NCI-H146 (cell line): ENCODE measurements at regions not wholly inside any gene's neighbourhood (a gene's known extent, or its start where the extent isn't known, plus 50 kb on each side); places are given as distances from the start of the nearest gene placed in this dataset.

Source experiments
- DNase-seq: peaks from one replicate; lab custom pipeline; 2025; lab: John Stamatoyannopoulos, UW

- DNase-seq: no peak
Measured at GRCh38 chr2:120658042-120658769, 77.5 kb upstream of the GLI2 start.

- DNase-seq: no peak
Measured at GRCh38 chr2:120658770-120659158, 76.9 kb upstream of the GLI2 start.

GRCh38 chr2:120659275-120659977, 76.2 kb upstream of the GLI2 start:
- no peak for DNase-seq

GRCh38 chr2:120660056-120660694, 75.5 kb upstream of the GLI2 start:
- no peak for DNase-seq

- no peak for DNase-seq
Measured at GRCh38 chr2:120660771-120661459, 74.8 kb upstream of the GLI2 start.

- DNase-seq: peak; percentile 26
Measured at GRCh38 chr2:120661551-120661950, 74.1 kb upstream of the GLI2 start.

- DNase-seq: no peak
Measured at GRCh38 chr2:120662046-120662445, 73.6 kb upstream of the GLI2 start.

- no peak for DNase-seq
Measured at GRCh38 chr2:120662746-120663145, 72.9 kb upstream of the GLI2 start.

- DNase-seq: no peak
Measured at GRCh38 chr2:120666433-120666832, 69.2 kb upstream of the GLI2 start.

GRCh38 chr2:120667981-120668380, 67.7 kb upstream of the GLI2 start:
- DNase-seq: no peak

- DNase-seq: no peak
Measured at GRCh38 chr2:120669121-120669952, 66.3 kb upstream of the GLI2 start.

GRCh38 chr2:120669971-120670370, 65.7 kb upstream of the GLI2 start:
- no peak for DNase-seq

GRCh38 chr2:120670371-120670770, 65.3 kb upstream of the GLI2 start:
- DNase-seq: no peak

GRCh38 chr2:120670771-120671480, 64.7 kb upstream of the GLI2 start:
- DNase-seq: no peak

- DNase-seq: no peak
Measured at GRCh38 chr2:120672526-120673204, 63.0 kb upstream of the GLI2 start.

GRCh38 chr2:120673205-120673550, 62.5 kb upstream of the GLI2 start:
- DNase-seq: no peak

GRCh38 chr2:120673571-120674061, 62.1 kb upstream of the GLI2 start:
- DNase-seq: no peak

GRCh38 chr2:120674246-120675170, 61.2 kb upstream of the GLI2 start:
- DNase-seq: no peak

- no peak for DNase-seq
Measured at GRCh38 chr2:120675460-120676130, 60.1 kb upstream of the GLI2 start.
